ENCODE measurements at regions not wholly inside any gene's neighbourhood (a gene's known extent, or its start where the extent isn't known, plus 50 kb on each side); places are given as distances from the start of the nearest gene placed in this dataset.

DNA sequence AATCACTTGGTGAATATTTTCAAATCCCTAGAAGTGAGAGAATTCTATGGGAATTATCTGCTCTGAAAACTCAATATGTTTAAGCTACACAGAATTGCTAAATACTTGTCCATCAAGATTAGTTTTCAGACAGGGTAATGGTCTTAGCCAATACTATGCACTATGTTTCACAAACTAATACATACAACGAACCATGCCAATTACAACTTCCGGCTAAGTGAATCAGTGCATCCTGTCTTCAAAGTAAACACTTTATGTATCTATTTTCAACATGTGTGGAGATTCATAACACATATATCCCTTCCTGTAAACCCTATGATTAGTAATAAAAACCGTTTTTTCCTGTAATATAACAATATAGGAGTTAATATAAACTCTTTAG lies 181.5 kb downstream of the POSTN start:
- Histone ChIP-seq H3K27me3 (ENCODE audit: control insufficient read depth, insufficient read depth, low read length) (no peaks in the 10 kb centered on the region), H3K4me1 (ENCODE audit: control insufficient read depth, insufficient read depth, low read length) (no peaks in the 10 kb centered on the region), H3K4me3 (ENCODE audit: low read depth, low read length) (no peak overlapping the region), H3K9me3 (ENCODE audit: control insufficient read depth, insufficient read depth, low read length) (no peaks in the 10 kb centered on the region), H3K27ac (ENCODE audit: low read depth, low read length) (no peak overlapping the region), H3K36me3 (ENCODE audit: control insufficient read depth, insufficient read depth, low read length) (no peaks in the 10 kb centered on the region)
- no peak for DNase-seq (ENCODE audit: low read depth in 4 of 6, low spot score in 6 of 6)
- no CpG with 5 or more reads among the region's 3 CpGs for WGBS (ENCODE audit: insufficient coverage)

DNA sequence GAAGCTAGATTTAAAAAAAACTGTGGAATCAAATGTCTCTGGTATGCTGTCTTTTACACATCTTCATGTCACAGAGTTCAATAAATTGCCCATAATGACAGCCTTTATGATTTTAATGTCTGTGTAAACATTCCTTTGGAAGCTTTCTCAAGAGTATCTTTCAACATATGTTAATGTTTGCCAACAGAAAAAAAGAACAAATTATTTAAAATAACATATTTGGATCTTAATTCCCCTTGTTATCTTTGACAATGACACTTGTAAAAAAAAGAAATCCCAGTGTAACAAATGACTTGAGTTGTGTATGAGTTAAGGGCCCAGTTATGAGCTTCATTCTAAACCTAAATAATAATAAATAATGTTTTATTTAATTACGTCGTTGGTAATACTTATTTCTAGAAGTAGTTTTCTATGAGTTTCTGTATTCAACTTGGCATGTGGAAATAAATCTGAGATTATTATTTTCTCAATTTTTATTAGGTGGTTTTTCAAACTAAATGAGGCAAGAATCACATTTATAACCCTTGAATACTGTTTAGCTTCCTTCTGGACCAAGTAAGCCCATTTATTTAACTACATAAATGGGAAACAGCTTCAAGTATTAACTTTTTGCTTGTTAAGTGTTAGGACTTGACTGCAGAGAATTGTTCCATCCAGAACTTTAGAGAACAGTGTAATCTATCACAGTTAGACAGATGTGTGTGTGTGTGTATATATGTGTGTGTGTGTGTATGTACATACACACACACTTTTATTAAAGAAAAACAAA lies 182.1 kb downstream of the POSTN start:
- H3K27me3 ChIP-seq (ENCODE audit: control insufficient read depth, insufficient read depth, low read length), result no peaks in the 10 kb centered on the region
- no peaks in the 10 kb centered on the region for H3K36me3 ChIP-seq (ENCODE audit: control insufficient read depth, insufficient read depth, low read length)
- no peak for DNase-seq (ENCODE audit: low read depth in 4 of 6, low spot score in 6 of 6)
- no peak overlapping the region for H3K27ac ChIP-seq (ENCODE audit: low read depth, low read length)
- H3K4me3 ChIP-seq (ENCODE audit: low read depth, low read length), result no peak overlapping the region
- no peaks in the 10 kb centered on the region for H3K9me3 ChIP-seq (ENCODE audit: control insufficient read depth, insufficient read depth, low read length)
- WGBS (ENCODE audit: insufficient coverage), result no CpG with 5 or more reads among the region's 2 CpGs
- H3K4me1 ChIP-seq (ENCODE audit: control insufficient read depth, insufficient read depth, low read length), result no peaks in the 10 kb centered on the region

DNA sequence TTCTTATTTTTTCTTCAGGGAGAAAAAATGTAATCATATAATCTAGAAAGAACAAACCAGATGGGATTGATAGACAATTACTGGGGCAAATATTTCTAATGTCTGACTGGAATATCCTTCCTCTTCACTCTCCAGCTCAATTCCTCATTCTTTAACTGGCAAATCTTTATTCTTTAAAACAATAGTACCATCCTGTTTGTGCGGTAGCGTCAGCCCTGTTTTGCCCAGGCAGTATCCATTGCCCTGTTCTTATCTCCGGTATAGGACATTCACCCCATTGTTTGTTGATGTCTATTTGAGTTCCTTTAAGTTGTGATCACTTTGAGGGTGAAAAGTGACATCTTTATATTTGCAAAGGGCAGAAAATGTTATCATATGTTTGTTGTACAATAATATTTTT lies 185.4 kb downstream of the POSTN start:
- Histone ChIP-seq H3K27ac (ENCODE audit: low read depth, low read length) (no peak overlapping the region), H3K4me1 (ENCODE audit: control insufficient read depth, insufficient read depth, low read length) (peaks cover 2% of the 10 kb centered on the region), H3K36me3 (ENCODE audit: control insufficient read depth, insufficient read depth, low read length) (no peaks in the 10 kb centered on the region), H3K9me3 (ENCODE audit: control insufficient read depth, insufficient read depth, low read length) (no peaks in the 10 kb centered on the region), H3K4me3 (ENCODE audit: low read depth, low read length) (no peak overlapping the region), H3K27me3 (ENCODE audit: control insufficient read depth, insufficient read depth, low read length) (no peaks in the 10 kb centered on the region)
- no peak for DNase-seq (ENCODE audit: low read depth in 4 of 6, low spot score in 6 of 6)
- no CpG with 5 or more reads among the region's 3 CpGs for WGBS (ENCODE audit: insufficient coverage)

DNA sequence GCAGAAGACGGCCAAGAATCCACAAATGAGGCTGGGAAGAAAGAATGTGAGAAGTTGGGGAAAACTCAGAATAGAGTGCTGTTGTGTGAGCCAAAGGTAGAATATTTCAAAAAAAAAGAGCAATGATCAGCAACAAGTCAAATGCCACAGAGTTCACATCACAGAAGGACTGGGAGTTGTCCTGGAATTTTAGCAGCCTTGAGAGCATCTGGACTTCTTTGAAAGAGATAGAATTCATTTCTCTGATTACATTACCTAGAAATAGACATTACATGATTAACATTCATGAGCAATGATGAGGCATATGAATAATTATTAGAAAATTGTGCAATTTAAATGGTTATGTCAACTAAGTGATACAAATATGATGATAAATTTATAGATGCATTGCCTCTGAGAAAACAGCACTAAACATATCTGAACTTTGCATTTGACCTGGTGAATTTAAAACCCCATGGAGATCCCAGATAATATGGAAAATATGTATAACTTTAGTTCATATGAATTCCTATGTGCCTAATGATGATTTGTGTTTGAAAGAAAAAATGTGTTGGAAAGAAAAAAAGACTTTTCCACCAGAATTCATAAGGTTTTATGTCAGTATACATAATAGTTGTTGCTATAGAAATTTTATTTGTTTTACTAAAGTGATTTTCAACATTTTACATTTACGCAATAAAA lies 186.2 kb downstream of the POSTN start:
- no peaks in the 10 kb centered on the region for H3K27me3 ChIP-seq (ENCODE audit: control insufficient read depth, insufficient read depth, low read length)
- H3K27ac ChIP-seq (ENCODE audit: low read depth, low read length), result no peak overlapping the region
- H3K4me3 ChIP-seq (ENCODE audit: low read depth, low read length), result no peak overlapping the region
- peaks cover 2% of the 10 kb centered on the region for H3K4me1 ChIP-seq (ENCODE audit: control insufficient read depth, insufficient read depth, low read length)
- DNase-seq (ENCODE audit: low read depth in 4 of 6, low spot score in 6 of 6), result no peak
- no peaks in the 10 kb centered on the region for H3K36me3 ChIP-seq (ENCODE audit: control insufficient read depth, insufficient read depth, low read length)
- no peaks in the 10 kb centered on the region for H3K9me3 ChIP-seq (ENCODE audit: control insufficient read depth, insufficient read depth, low read length)
- 100% methylated on average over 1 of the region's 2 CpGs for WGBS (ENCODE audit: insufficient coverage)

DNA sequence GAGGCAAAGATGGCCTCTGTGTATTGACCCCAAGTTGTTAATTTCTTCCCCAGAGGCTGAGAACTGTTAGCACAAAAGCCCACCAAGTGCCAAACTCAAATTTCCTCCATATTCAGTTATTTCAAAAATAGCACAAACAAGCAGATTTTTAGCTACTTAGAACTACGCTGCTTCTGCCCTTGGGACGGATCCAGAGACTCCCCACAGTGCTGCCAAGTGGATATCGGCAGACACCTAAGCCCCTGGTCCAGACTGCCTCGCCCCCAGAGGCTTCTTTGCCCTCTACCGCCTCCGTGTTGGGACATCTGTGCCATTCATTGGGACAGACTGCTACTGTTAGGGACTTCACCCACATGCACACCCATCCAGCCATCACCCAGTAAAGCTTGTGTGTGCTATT lies 188.3 kb downstream of the POSTN start:
- no peaks in the 10 kb centered on the region for H3K9me3 ChIP-seq (ENCODE audit: control insufficient read depth, insufficient read depth, low read length)
- 67% methylated on average over 6 of the region's 6 CpGs for WGBS (ENCODE audit: insufficient coverage)
- H3K4me1 ChIP-seq (ENCODE audit: control insufficient read depth, insufficient read depth, low read length), result peaks cover 2% of the 10 kb centered on the region
- no peaks in the 10 kb centered on the region for H3K36me3 ChIP-seq (ENCODE audit: control insufficient read depth, insufficient read depth, low read length)
- no peak overlapping the region for H3K4me3 ChIP-seq (ENCODE audit: low read depth, low read length)
- no peaks in the 10 kb centered on the region for H3K27me3 ChIP-seq (ENCODE audit: control insufficient read depth, insufficient read depth, low read length)
- no peak for DNase-seq (ENCODE audit: low read depth in 4 of 6, low spot score in 6 of 6)
- H3K27ac ChIP-seq (ENCODE audit: low read depth, low read length), result no peak overlapping the region

DNA sequence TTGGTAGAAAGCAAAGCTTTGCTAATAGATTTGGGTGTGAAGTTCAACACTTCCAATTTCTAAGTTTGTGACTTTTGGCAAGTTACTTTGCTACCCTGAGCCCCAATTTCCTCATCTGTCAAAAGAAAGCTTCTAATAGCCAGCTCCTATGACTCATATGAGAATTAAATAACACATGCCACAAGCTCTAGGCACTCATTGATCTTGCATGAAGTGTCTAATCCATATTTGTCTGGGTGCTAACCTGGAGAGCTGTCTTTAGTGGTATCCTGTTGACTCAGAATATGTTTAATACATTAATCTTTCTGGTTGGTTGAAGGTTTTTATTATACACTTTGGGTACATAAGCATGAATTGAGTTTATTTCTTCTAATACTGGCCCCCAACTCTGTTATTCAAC lies 188.8 kb downstream of the POSTN start:
- H3K9me3 ChIP-seq (ENCODE audit: control insufficient read depth, insufficient read depth, low read length), result no peaks in the 10 kb centered on the region
- DNase-seq (ENCODE audit: low read depth in 4 of 6, low spot score in 6 of 6), result no peak
- no peaks in the 10 kb centered on the region for H3K27me3 ChIP-seq (ENCODE audit: control insufficient read depth, insufficient read depth, low read length)
- H3K36me3 ChIP-seq (ENCODE audit: control insufficient read depth, insufficient read depth, low read length), result no peaks in the 10 kb centered on the region
- peaks cover 2% of the 10 kb centered on the region for H3K4me1 ChIP-seq (ENCODE audit: control insufficient read depth, insufficient read depth, low read length)
- no peak overlapping the region for H3K4me3 ChIP-seq (ENCODE audit: low read depth, low read length)
- no peak overlapping the region for H3K27ac ChIP-seq (ENCODE audit: low read depth, low read length)

DNA sequence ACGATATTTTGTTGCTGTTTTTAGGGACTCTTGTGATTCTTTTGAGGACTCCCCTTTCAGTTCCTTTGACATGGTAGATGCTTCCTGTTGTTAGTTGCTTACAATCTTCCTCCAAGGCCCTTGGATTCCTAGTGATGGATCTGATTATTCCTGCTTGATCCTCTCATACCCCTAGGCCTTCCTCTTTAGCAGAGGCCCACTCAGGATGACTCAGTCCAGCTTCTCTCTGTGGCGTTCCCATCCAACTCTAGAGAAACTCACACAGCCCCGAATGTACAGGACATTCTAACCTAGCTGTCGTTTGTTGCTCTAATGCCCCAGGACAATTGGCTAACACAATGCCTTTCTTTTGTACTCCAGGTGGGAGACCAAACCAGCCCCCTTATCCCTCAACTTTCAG lies 191.4 kb downstream of the POSTN start:
- 75% methylated on average over 3 of the region's 4 CpGs for WGBS (ENCODE audit: insufficient coverage)
- H3K9me3 ChIP-seq (ENCODE audit: control insufficient read depth, insufficient read depth, low read length), result no peaks in the 10 kb centered on the region
- no peaks in the 10 kb centered on the region for H3K27me3 ChIP-seq (ENCODE audit: control insufficient read depth, insufficient read depth, low read length)
- H3K4me3 ChIP-seq (ENCODE audit: low read depth, low read length), result no peak overlapping the region
- no peaks in the 10 kb centered on the region for H3K36me3 ChIP-seq (ENCODE audit: control insufficient read depth, insufficient read depth, low read length)
- H3K27ac ChIP-seq (ENCODE audit: low read depth, low read length), result no peak overlapping the region
- H3K4me1 ChIP-seq (ENCODE audit: control insufficient read depth, insufficient read depth, low read length), result peaks cover 2% of the 10 kb centered on the region
- no peak for DNase-seq (ENCODE audit: low read depth in 4 of 6, low spot score in 6 of 6)

DNA sequence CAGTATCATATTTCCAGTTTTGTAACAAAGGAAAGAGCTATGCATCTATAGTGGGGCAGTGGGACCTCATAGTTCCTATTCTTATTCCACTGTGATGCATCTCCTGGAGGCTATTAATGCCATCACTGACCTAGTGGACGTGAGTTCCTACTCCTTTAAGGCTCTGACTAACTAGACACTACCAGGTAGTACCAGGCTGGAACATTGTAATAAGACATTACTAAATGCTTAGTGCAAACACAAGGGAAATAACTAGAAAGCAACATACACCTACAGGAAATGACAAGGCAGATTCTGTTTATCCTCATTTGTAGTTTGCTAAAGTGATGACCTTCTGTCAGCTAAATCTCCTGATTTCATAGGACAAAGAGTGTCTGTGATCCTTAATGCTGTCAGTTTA lies 192.5 kb downstream of the POSTN start:
- H3K27ac ChIP-seq (ENCODE audit: low read depth, low read length), result no peak overlapping the region
- H3K36me3 ChIP-seq (ENCODE audit: control insufficient read depth, insufficient read depth, low read length), result no peaks in the 10 kb centered on the region
- no peak overlapping the region for H3K4me3 ChIP-seq (ENCODE audit: low read depth, low read length)
- no peak for DNase-seq (ENCODE audit: low read depth in 4 of 6, low spot score in 6 of 6)
- WGBS (ENCODE audit: insufficient coverage), result 83% methylated on average over 1 of the region's 1 CpG
- peaks cover 1% of the 10 kb centered on the region for H3K9me3 ChIP-seq (ENCODE audit: control insufficient read depth, insufficient read depth, low read length)
- peaks cover 2% of the 10 kb centered on the region for H3K4me1 ChIP-seq (ENCODE audit: control insufficient read depth, insufficient read depth, low read length)
- H3K27me3 ChIP-seq (ENCODE audit: control insufficient read depth, insufficient read depth, low read length), result no peaks in the 10 kb centered on the region

DNA sequence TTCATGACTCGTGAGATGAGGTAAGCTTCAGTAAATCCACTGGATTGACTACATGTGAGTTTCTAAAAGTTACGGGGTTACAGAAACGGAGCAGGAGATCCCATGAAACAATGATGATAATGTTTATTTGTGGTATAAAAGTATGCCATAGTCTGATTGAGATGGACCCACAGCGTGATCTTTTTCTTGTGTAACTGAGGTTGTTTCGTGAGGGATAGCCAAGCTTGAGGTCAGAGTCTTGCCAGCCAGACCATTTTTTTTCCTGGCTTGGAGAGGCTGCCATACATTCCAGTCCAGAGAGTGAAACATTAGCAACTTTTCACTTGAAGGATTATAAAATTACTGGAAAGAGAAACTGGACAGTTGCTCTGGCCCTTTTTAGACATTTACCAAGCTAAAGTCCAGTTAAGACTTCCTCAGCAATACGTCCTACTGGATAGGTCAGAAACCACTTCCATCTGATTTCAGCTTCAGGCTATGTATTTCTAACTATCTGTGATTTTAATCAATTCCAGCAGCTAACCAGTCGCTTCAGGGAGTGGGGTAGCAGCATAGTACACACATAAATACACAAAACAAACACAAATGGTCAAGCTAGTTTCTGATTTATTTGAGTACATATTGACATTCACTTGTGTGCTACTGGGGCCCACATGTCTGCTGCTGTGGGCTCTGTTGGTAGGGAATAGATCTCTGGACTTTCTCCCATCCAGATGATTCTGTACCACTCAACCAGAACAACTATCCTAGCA lies 194.6 kb downstream of the POSTN start:
- no peaks in the 10 kb centered on the region for H3K27me3 ChIP-seq (ENCODE audit: control insufficient read depth, insufficient read depth, low read length)
- H3K36me3 ChIP-seq (ENCODE audit: control insufficient read depth, insufficient read depth, low read length), result no peaks in the 10 kb centered on the region
- H3K4me3 ChIP-seq (ENCODE audit: low read depth, low read length), result no peak overlapping the region
- no peak overlapping the region for H3K27ac ChIP-seq (ENCODE audit: low read depth, low read length)
- WGBS (ENCODE audit: insufficient coverage), result 78% methylated on average over 6 of the region's 7 CpGs
- DNase-seq (ENCODE audit: low read depth in 4 of 6, low spot score in 6 of 6), result no peak
- peaks cover 1% of the 10 kb centered on the region for H3K9me3 ChIP-seq (ENCODE audit: control insufficient read depth, insufficient read depth, low read length)
- no peaks in the 10 kb centered on the region for H3K4me1 ChIP-seq (ENCODE audit: control insufficient read depth, insufficient read depth, low read length)

DNA sequence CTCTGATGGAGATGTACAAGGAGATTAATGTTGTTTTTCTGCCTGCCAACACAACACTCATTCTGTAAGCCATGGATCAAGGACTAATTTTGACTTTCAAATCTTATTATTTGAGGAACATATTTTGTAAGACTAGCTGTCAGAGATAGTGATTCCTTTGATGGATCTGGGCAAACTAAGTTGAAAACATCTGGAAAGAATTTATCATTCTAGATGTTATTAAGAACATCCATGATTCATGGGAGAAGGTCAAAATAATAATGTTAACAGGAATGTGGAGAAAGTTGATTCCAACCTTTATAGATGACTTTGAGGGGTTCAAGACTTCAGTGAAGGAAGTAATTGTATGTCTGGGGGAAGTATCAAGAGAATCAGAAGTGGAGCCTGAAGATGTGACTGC lies 196.8 kb downstream of the POSTN start:
- no peak overlapping the region for H3K27ac ChIP-seq (ENCODE audit: low read depth, low read length)
- H3K9me3 ChIP-seq (ENCODE audit: control insufficient read depth, insufficient read depth, low read length), result peaks cover 1% of the 10 kb centered on the region
- H3K27me3 ChIP-seq (ENCODE audit: control insufficient read depth, insufficient read depth, low read length), result no peaks in the 10 kb centered on the region
- no peaks in the 10 kb centered on the region for H3K36me3 ChIP-seq (ENCODE audit: control insufficient read depth, insufficient read depth, low read length)
- no peaks in the 10 kb centered on the region for H3K4me1 ChIP-seq (ENCODE audit: control insufficient read depth, insufficient read depth, low read length)
- DNase-seq (ENCODE audit: low read depth in 4 of 6, low spot score in 6 of 6), result no peak
- H3K4me3 ChIP-seq (ENCODE audit: low read depth, low read length), result no peak overlapping the region

Data from spinal cord (tissue), 9 donors.